ENCODE measurements at regions not wholly inside any gene's neighbourhood (a gene's known extent, or its start where the extent isn't known, plus 50 kb on each side); places are given as distances from the start of the nearest gene placed in this dataset.

DNA sequence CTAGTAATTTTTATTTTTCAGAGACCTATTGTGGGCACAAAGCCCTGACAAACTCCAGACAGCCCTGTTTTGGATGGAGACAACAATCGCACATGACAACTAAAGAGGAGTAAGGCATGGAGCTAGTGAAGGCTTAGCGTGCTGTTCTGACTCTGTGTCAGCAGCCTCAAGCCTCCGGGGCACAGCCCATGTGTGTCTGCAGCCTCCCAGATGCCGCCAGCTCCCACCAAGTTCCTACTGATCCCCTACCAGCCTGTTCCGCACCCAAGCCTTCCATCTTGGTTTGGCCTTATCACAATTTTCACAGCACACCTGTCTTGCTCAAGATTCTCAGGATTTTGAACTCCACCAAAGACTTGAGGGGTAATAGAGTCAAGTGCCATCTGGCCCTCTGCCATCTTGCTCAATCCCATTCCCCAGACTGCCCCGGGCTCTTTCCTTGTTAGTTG is 70.3 kb upstream of the SH3PXD2B start:
- Histone ChIP-seq H2BK15ac (ENCODE audit: low read length) (no peak overlapping the region), H2BK120ac (replicated peaks; ENCODE audit: low read depth, low read length) (no peak overlapping the region), H4K8ac (ENCODE audit: extremely low read depth, insufficient read depth, low read length) (no peak overlapping the region), H3K23ac (ENCODE audit: insufficient read length) (no peak overlapping the region), H2AK5ac (ENCODE audit: low read depth, low read length) (no peak overlapping the region), H4K5ac (ENCODE audit: insufficient read length, low read depth, low read length) (no peak overlapping the region), H2BK12ac (ENCODE audit: low read depth, low read length) (no peak overlapping the region), H3K23me2 (ENCODE audit: low read depth, low read length) (no peaks in the 10 kb centered on the region), H2AFZ (ENCODE audit: low read length) (no peak overlapping the region), H3K9me3 (ENCODE audit: insufficient read depth in 2 of 2, low read depth in 1 of 2, low read length in 1 of 2) (0 out of 4 replicates have a peak, but pooled peaks cover 0 to 3% of the 10 kb centered on the region in 2 experiments), H3K79me2 (ENCODE audit: control insufficient read depth in 1 of 2, insufficient read depth in 2 of 2, low read length in 2 of 2) (no peaks in the 10 kb centered on the region), H3K27me3 (replicated peaks in 1 of 4; ENCODE audit: control insufficient read depth in 3 of 4, extremely low read depth in 1 of 4, insufficient read depth in 3 of 4, low read length in 3 of 4) (peaks cover 0 to 4% (median under 1%) of the 10 kb centered on the region in 4 experiments; a peak in 2 of 7 replicates), H3K4me1 (replicated peaks in 1 of 4; ENCODE audit: control insufficient read depth in 3 of 4, insufficient read depth in 4 of 4, low read length in 3 of 4) (no peaks in the 10 kb centered on the region), H3K79me1 (ENCODE audit: low read depth, low read length) (no peaks in the 10 kb centered on the region), H3K14ac (ENCODE audit: insufficient read length) (no peak overlapping the region), H4K20me1 (replicated peaks in 1 of 2; ENCODE audit: control insufficient read depth in 1 of 2, insufficient read depth in 2 of 2, low read length in 2 of 2) (no peaks in the 10 kb centered on the region), H3K56ac (replicated peaks; ENCODE audit: insufficient read length, low read depth, low read length) (no peak overlapping the region), H3K4ac (replicated peaks; ENCODE audit: insufficient read length, low read depth, low read length) (no peak overlapping the region), H2BK5ac (ENCODE audit: low read depth, low read length) (no peak overlapping the region), H3K4me3 (ENCODE audit: extremely low read depth in 1 of 4, insufficient read depth in 2 of 4, low read depth in 3 of 4, low read length in 4 of 4) (no peak overlapping the region), H4K91ac (replicated peaks; ENCODE audit: insufficient read length, low read length) (no peak overlapping the region), H3K4me2 (ENCODE audit: insufficient read depth in 1 of 2, low read depth in 2 of 2, low read length in 2 of 2) (no peak overlapping the region), H3K27ac (ENCODE audit: low read depth, low read length) (no peak overlapping the region), H3K36me3 (ENCODE audit: control insufficient read depth in 2 of 4, insufficient read depth in 4 of 4, low read length in 3 of 4) (no peaks in the 10 kb centered on the region), H3K9ac (replicated peaks in 1 of 4; ENCODE audit: extremely low read depth in 1 of 4, low read depth in 3 of 4, low read length in 3 of 4) (peak overlapping the region in 1 of 4 experiments; percentile 40; a peak in 1 of 7 replicates), H3K18ac (ENCODE audit: extremely low read depth, low read length) (no peak overlapping the region), H2BK20ac (ENCODE audit: low read length) (no peak overlapping the region)
- FAIRE-seq (no peak), DNase-seq (ENCODE audit: low read depth in 1 of 2, low spot score in 2 of 2) (peak in 1 of 2 experiments; percentile 24)
- TF ChIP-seq GABPA (IDR thresholded peaks at IDR 0.05; ENCODE audit: borderline replicate concordance, insufficient read depth, low read length) (no peak), RAD21 (IDR thresholded peaks at IDR 0.05 in 1 of 2, conservative IDR thresholded peaks at IDR 0.05 in 1 of 2; ENCODE audit: low read depth in 2 of 2, low read length in 2 of 2) (no peak), CHD2 (IDR thresholded peaks at IDR 0.05; ENCODE audit: low read length) (no peak), SIN3A (conservative IDR thresholded peaks at IDR 0.05 in 1 of 2, IDR thresholded peaks at IDR 0.05 in 1 of 2; ENCODE audit: low read depth in 1 of 2, low read length in 2 of 2) (no peak), KDM5A (IDR thresholded peaks at IDR 0.05; ENCODE audit: low read length) (no peak)
- WGBS, 2 experiments (ENCODE audit: extremely low coverage in 1 of 2, insufficient coverage in 1 of 2, insufficient read length in 1 of 2, insufficient replicate concordance in 2 of 2, low coverage in 1 of 2, low lambda C conversion rate in 2 of 2, missing lambda C conversion rate in 1 of 2), result 92% methylated on average over 6 of the region's 6 CpGs; no CpG with 5 or more reads in 1 of the 2 experiments
- ChIA-PET POLR2A (ENCODE audit: partially characterized antibody) (no interaction called here), CTCF (ENCODE audit: partially characterized antibody) (no interaction called here)

Data from H1 (cell line).